ENCODE measurements at regions not wholly inside any gene's neighbourhood (a gene's known extent, or its start where the extent isn't known, plus 50 kb on each side); places are given as distances from the start of the nearest gene placed in this dataset.

GRCh38 chr3:150299201-150299600 lies 108.9 kb upstream of the TSC22D2 start:
- H3K4me3 ChIP-seq (ENCODE audit: low read length), result no peak overlapping the region
- no peaks in the 10 kb centered on the region for H3K27me3 ChIP-seq (ENCODE audit: control insufficient read depth, insufficient read depth, low read length)
- H3K27ac ChIP-seq (ENCODE audit: low read length), result no peak overlapping the region
- no peaks in the 10 kb centered on the region for H3K36me3 ChIP-seq (ENCODE audit: control insufficient read depth, low read depth, low read length)
- no peak overlapping the region for H3K9ac ChIP-seq (ENCODE audit: low read length)
- peaks cover 19% of the 10 kb centered on the region for H3K4me1 ChIP-seq (ENCODE audit: control insufficient read depth, low read depth, low read length)
- H3K9me3 ChIP-seq (ENCODE audit: control insufficient read depth, low read depth, low read length), result no peaks in the 10 kb centered on the region

- Histone ChIP-seq H3K36me3 (ENCODE audit: control insufficient read depth, low read depth, low read length) (no peaks in the 10 kb centered on the region), H3K4me1 (ENCODE audit: control insufficient read depth, low read depth, low read length) (peaks cover 19% of the 10 kb centered on the region), H3K4me3 (ENCODE audit: low read length) (no peak overlapping the region), H3K27me3 (ENCODE audit: control insufficient read depth, insufficient read depth, low read length) (no peaks in the 10 kb centered on the region), H3K9me3 (ENCODE audit: control insufficient read depth, low read depth, low read length) (no peaks in the 10 kb centered on the region), H3K9ac (ENCODE audit: low read length) (no peak overlapping the region), H3K27ac (ENCODE audit: low read length) (no peak overlapping the region)
Measured at GRCh38 chr3:150296966-150297365, 111.1 kb upstream of the TSC22D2 start.

GRCh38 chr3:150296123-150296735 lies 111.9 kb upstream of the TSC22D2 start:
- Histone ChIP-seq H3K9me3 (ENCODE audit: control insufficient read depth, low read depth, low read length) (no peaks in the 10 kb centered on the region), H3K36me3 (ENCODE audit: control insufficient read depth, low read depth, low read length) (no peaks in the 10 kb centered on the region), H3K4me3 (ENCODE audit: low read length) (no peak overlapping the region), H3K4me1 (ENCODE audit: control insufficient read depth, low read depth, low read length) (peaks cover 19% of the 10 kb centered on the region), H3K9ac (ENCODE audit: low read length) (no peak overlapping the region), H3K27ac (ENCODE audit: low read length) (no peak overlapping the region), H3K27me3 (ENCODE audit: control insufficient read depth, insufficient read depth, low read length) (no peaks in the 10 kb centered on the region)

- Histone ChIP-seq H3K27ac (ENCODE audit: low read length) (no peak overlapping the region), H3K9ac (ENCODE audit: low read length) (no peak overlapping the region), H3K36me3 (ENCODE audit: control insufficient read depth, low read depth, low read length) (no peaks in the 10 kb centered on the region), H3K9me3 (ENCODE audit: control insufficient read depth, low read depth, low read length) (no peaks in the 10 kb centered on the region), H3K27me3 (ENCODE audit: control insufficient read depth, insufficient read depth, low read length) (no peaks in the 10 kb centered on the region), H3K4me1 (ENCODE audit: control insufficient read depth, low read depth, low read length) (peaks cover 19% of the 10 kb centered on the region), H3K4me3 (ENCODE audit: low read length) (no peak overlapping the region)
Measured at GRCh38 chr3:150293401-150294001, 114.6 kb upstream of the TSC22D2 start.

- Histone ChIP-seq H3K4me1 (ENCODE audit: control insufficient read depth, low read depth, low read length) (peaks cover 19% of the 10 kb centered on the region), H3K36me3 (ENCODE audit: control insufficient read depth, low read depth, low read length) (no peaks in the 10 kb centered on the region), H3K27ac (ENCODE audit: low read length) (no peak overlapping the region), H3K4me3 (ENCODE audit: low read length) (no peak overlapping the region), H3K9ac (ENCODE audit: low read length) (no peak overlapping the region), H3K9me3 (ENCODE audit: control insufficient read depth, low read depth, low read length) (no peaks in the 10 kb centered on the region), H3K27me3 (ENCODE audit: control insufficient read depth, insufficient read depth, low read length) (no peaks in the 10 kb centered on the region)
Measured at GRCh38 chr3:150292891-150293290, 115.2 kb upstream of the TSC22D2 start.

GRCh38 chr3:150291515-150291914 lies 116.6 kb upstream of the TSC22D2 start:
- Histone ChIP-seq H3K36me3 (ENCODE audit: control insufficient read depth, low read depth, low read length) (no peaks in the 10 kb centered on the region), H3K9ac (ENCODE audit: low read length) (no peak overlapping the region), H3K4me3 (ENCODE audit: low read length) (no peak overlapping the region), H3K27me3 (ENCODE audit: control insufficient read depth, insufficient read depth, low read length) (no peaks in the 10 kb centered on the region), H3K4me1 (ENCODE audit: control insufficient read depth, low read depth, low read length) (peaks cover 6% of the 10 kb centered on the region), H3K27ac (ENCODE audit: low read length) (no peak overlapping the region), H3K9me3 (ENCODE audit: control insufficient read depth, low read depth, low read length) (no peaks in the 10 kb centered on the region)

- H3K27me3 ChIP-seq (ENCODE audit: control insufficient read depth, insufficient read depth, low read length), result no peaks in the 10 kb centered on the region
- H3K4me3 ChIP-seq (ENCODE audit: low read length), result no peak overlapping the region
- peaks cover 6% of the 10 kb centered on the region for H3K4me1 ChIP-seq (ENCODE audit: control insufficient read depth, low read depth, low read length)
- H3K9ac ChIP-seq (ENCODE audit: low read length), result no peak overlapping the region
- H3K27ac ChIP-seq (ENCODE audit: low read length), result no peak overlapping the region
- no peaks in the 10 kb centered on the region for H3K36me3 ChIP-seq (ENCODE audit: control insufficient read depth, low read depth, low read length)
- no peaks in the 10 kb centered on the region for H3K9me3 ChIP-seq (ENCODE audit: control insufficient read depth, low read depth, low read length)
Measured at GRCh38 chr3:150286390-150287147, 121.5 kb upstream of the TSC22D2 start.

GRCh38 chr3:150285601-150286000 lies 122.5 kb upstream of the TSC22D2 start:
- Histone ChIP-seq H3K4me3 (ENCODE audit: low read length) (no peak overlapping the region), H3K9me3 (ENCODE audit: control insufficient read depth, low read depth, low read length) (no peaks in the 10 kb centered on the region), H3K27me3 (ENCODE audit: control insufficient read depth, insufficient read depth, low read length) (no peaks in the 10 kb centered on the region), H3K4me1 (ENCODE audit: control insufficient read depth, low read depth, low read length) (peaks cover 6% of the 10 kb centered on the region), H3K27ac (ENCODE audit: low read length) (no peak overlapping the region), H3K36me3 (ENCODE audit: control insufficient read depth, low read depth, low read length) (no peaks in the 10 kb centered on the region), H3K9ac (ENCODE audit: low read length) (no peak overlapping the region)

- H3K36me3 ChIP-seq (ENCODE audit: control insufficient read depth, low read depth, low read length), result no peaks in the 10 kb centered on the region
- H3K4me3 ChIP-seq (ENCODE audit: low read length), result no peak overlapping the region
- no peaks in the 10 kb centered on the region for H3K27me3 ChIP-seq (ENCODE audit: control insufficient read depth, insufficient read depth, low read length)
- no peak overlapping the region for H3K9ac ChIP-seq (ENCODE audit: low read length)
- no peaks in the 10 kb centered on the region for H3K4me1 ChIP-seq (ENCODE audit: control insufficient read depth, low read depth, low read length)
- no peaks in the 10 kb centered on the region for H3K9me3 ChIP-seq (ENCODE audit: control insufficient read depth, low read depth, low read length)
- no peak overlapping the region for H3K27ac ChIP-seq (ENCODE audit: low read length)
Measured at GRCh38 chr3:150278843-150279381, 129.2 kb upstream of the TSC22D2 start.

- Histone ChIP-seq H3K27ac (ENCODE audit: low read length) (no peak overlapping the region), H3K4me1 (ENCODE audit: control insufficient read depth, low read depth, low read length) (no peaks in the 10 kb centered on the region), H3K9ac (ENCODE audit: low read length) (no peak overlapping the region), H3K27me3 (ENCODE audit: control insufficient read depth, insufficient read depth, low read length) (no peaks in the 10 kb centered on the region), H3K9me3 (ENCODE audit: control insufficient read depth, low read depth, low read length) (no peaks in the 10 kb centered on the region), H3K36me3 (ENCODE audit: control insufficient read depth, low read depth, low read length) (no peaks in the 10 kb centered on the region), H3K4me3 (ENCODE audit: low read length) (no peak overlapping the region)
Measured at GRCh38 chr3:150278195-150278594, 129.9 kb upstream of the TSC22D2 start.

GRCh38 chr3:150277444-150277843 lies 130.7 kb upstream of the TSC22D2 start:
- Histone ChIP-seq H3K4me1 (ENCODE audit: control insufficient read depth, low read depth, low read length) (no peaks in the 10 kb centered on the region), H3K27ac (ENCODE audit: low read length) (no peak overlapping the region), H3K4me3 (ENCODE audit: low read length) (no peak overlapping the region), H3K9ac (ENCODE audit: low read length) (no peak overlapping the region), H3K27me3 (ENCODE audit: control insufficient read depth, insufficient read depth, low read length) (no peaks in the 10 kb centered on the region), H3K9me3 (ENCODE audit: control insufficient read depth, low read depth, low read length) (no peaks in the 10 kb centered on the region), H3K36me3 (ENCODE audit: control insufficient read depth, low read depth, low read length) (no peaks in the 10 kb centered on the region)
